K562 (cell line): ENCODE measurements at regions not wholly inside any gene's neighbourhood (a gene's known extent, or its start where the extent isn't known, plus 50 kb on each side); places are given as distances from the start of the nearest gene placed in this dataset.

ENCODE experiments used
- CBX5 ChIP-seq: IDR thresholded peaks from 2 replicates; pipeline ENCODE4 v1.6.1; 2014; ENCODE audit warnings: low read depth, borderline replicate concordance
- L3MBTL2 ChIP-seq: fragments of 450-650 bp; IDR thresholded peaks from 2 replicates; pipeline ENCODE4 v1.6.1; 2016; ENCODE audit warnings: mild to moderate bottlenecking, moderate library complexity
- PBX2 ChIP-seq, 2 experiments: IDR thresholded peaks in 1 of 2; conservative IDR thresholded peaks in 1 of 2; 2 replicates each; pipeline ENCODE4 v1.6.1; 2016; ENCODE audit warnings: low read depth in 2 of 2, mild to moderate bottlenecking in 1 of 2, missing compliant biosample characterization in 1 of 2, missing genetic modification characterization in 1 of 2, moderate library complexity in 1 of 2
- PYGO2 ChIP-seq: fragments of 450-650 bp; IDR thresholded peaks from 2 replicates; pipeline ENCODE4 v1.6.1; 2016; ENCODE audit warnings: mild to moderate bottlenecking, missing genetic modification characterization, moderate library complexity, missing compliant biosample characterization
- SMARCA5 ChIP-seq: fragments of 450-650 bp; IDR thresholded peaks from 2 replicates; pipeline ENCODE4 v1.6.1; 2016
- ZFP91 ChIP-seq: sonication (generic); formaldehyde crosslinking; IDR thresholded peaks from 2 replicates; pipeline ENCODE4 v1.8.0; 2022; ENCODE audit warnings: mild to moderate bottlenecking, missing genetic modification reagents
- ZNF583 ChIP-seq: fragments of 250-450 bp; sonication (Bioruptor Pico); IDR thresholded peaks from 2 replicates; pipeline ENCODE4 v1.4.0; 2020
- ZNF780A ChIP-seq: fragments of 250-450 bp; sonication (Bioruptor Pico); IDR thresholded peaks from 2 replicates; pipeline ENCODE4 v1.5.0; 2021; ENCODE audit warnings: mild to moderate bottlenecking

GRCh38 chr2:144894612-144895599 lies 375.0 kb upstream of the ZEB2 start (continued):
- TF ChIP-seq PBX2 (CRISPR knock-in tag; IDR thresholded peaks at IDR 0.05; ENCODE audit: low read depth) = no peak
- no peak for TF ChIP-seq PBX2 (tag; conservative IDR thresholded peaks at IDR 0.05; ENCODE audit: low read depth)
- TF ChIP-seq ZFP91 (CRISPR knock-in tag) = no peak
- TF ChIP-seq CBX5 = no peak
- TF ChIP-seq SMARCA5 = no peak
- TF ChIP-seq PYGO2 (tag) = no peak
- TF ChIP-seq L3MBTL2 = no peak
- TF ChIP-seq ZNF583 (CRISPR knock-in tag) = no peak
- no peak for TF ChIP-seq ZNF780A (CRISPR knock-in tag)
